Endothelial cell of umbilical vein (primary cell): ENCODE measurements at regions not wholly inside any gene's neighbourhood (a gene's known extent, or its start where the extent isn't known, plus 50 kb on each side); places are given as distances from the start of the nearest gene placed in this dataset.

Source experiments
- BruUV-seq: library from RNA; stranded (reverse); fragments of 400-500 nt; replicated peaks from 2 replicates; lab custom pipeline; 2021; lab: Mats Ljungman, UMichigan
- CTCF ChIA-PET: fragments of 300-600, 350-600 bp; sonication (Branson Sonifier 250); formaldehyde crosslinking; loops from one replicate; lab custom pipeline; 2021; ENCODE audit warnings: antibody characterized with exemption, inconsistent platforms; lab: Charles Lee
- POLR2A ChIA-PET: fragments of 300-600, 350-600 bp; sonication (Branson Sonifier 250); formaldehyde crosslinking; loops from one replicate; lab custom pipeline; 2021; ENCODE audit warnings: antibody characterized with exemption, inconsistent platforms; lab: Charles Lee
- DNase-seq: peaks from one replicate; pipeline ENCODE4 v3.0.0-alpha.2; 2011; ENCODE audit warnings: low read depth, low spot score
- FAIRE-seq: peaks from 2 replicates; lab custom pipeline; 2011; peaks lifted over from hg19 to GRCh38; lab: Jason Lieb, UNC
- H2AFZ ChIP-seq: 2 replicates; pipeline ENCODE4 v1.6.0; 2012; ENCODE audit warnings: low read depth, low read length, control low read depth, inconsistent platforms
- H3K27ac ChIP-seq: 2 replicates; pipeline ENCODE4 v1.5.1; 2011; ENCODE audit warnings: low read depth, mild to moderate bottlenecking, control low read depth, low read length, moderate library complexity; ENCODE audit not compliant: insufficient read depth
- H3K27me3 ChIP-seq, 2 experiments: 2 replicates each; pipeline versions ENCODE4 v1.6.0 to v1.6.1; 2011; ENCODE audit warnings: low read length in 2 of 2, mixed read lengths in 1 of 2; ENCODE audit not compliant: control insufficient read depth in 2 of 2, insufficient read depth in 2 of 2
- H3K36me3 ChIP-seq, 2 experiments: 2 replicates in 1 of 2; 3 replicates in 1 of 2; pipeline ENCODE4 v1.5.1; 2011; ENCODE audit warnings: low read length in 2 of 2, mild to moderate bottlenecking in 1 of 2, moderate library complexity in 1 of 2; ENCODE audit not compliant: control insufficient read depth in 2 of 2, insufficient read depth in 2 of 2; ENCODE audit errors: extremely low read depth in 1 of 2
- H3K4me1 ChIP-seq: 3 replicates; pipeline ENCODE4 v1.5.1; 2011; ENCODE audit warnings: mild to moderate bottlenecking, low read length; ENCODE audit not compliant: control insufficient read depth, insufficient read depth; ENCODE audit errors: extremely low read depth
- H3K4me2 ChIP-seq: 2 replicates; pipeline ENCODE4 v1.6.1; 2011; ENCODE audit warnings: low read length, control low read depth, mixed read lengths; ENCODE audit not compliant: insufficient read depth
- H3K4me3 ChIP-seq, 3 experiments: fragments of 200-600 bp in 1 of 3; sonication (generic), shearing (Covaris generic) in 1 of 3; replicated peaks in 1 of 3; 2 replicates each; pipeline ENCODE4 v1.5.1; 2011 to 2016; ENCODE audit warnings: control low read depth in 3 of 3, low read length in 3 of 3, mild to moderate bottlenecking in 2 of 3, inconsistent platforms in 1 of 3, low read depth in 1 of 3, moderate library complexity in 1 of 3; ENCODE audit not compliant: insufficient read depth in 1 of 3
- H3K79me2 ChIP-seq: 2 replicates; pipeline ENCODE4 v1.6.0; 2012; ENCODE audit warnings: low read length, inconsistent platforms; ENCODE audit not compliant: control insufficient read depth, insufficient read depth
- H3K9ac ChIP-seq: replicated peaks from 2 replicates; pipeline ENCODE3; 2011; ENCODE audit warnings: low read length, control low read depth; ENCODE audit not compliant: insufficient read depth; ENCODE audit errors: extremely low read depth
- H3K9me1 ChIP-seq: replicated peaks from 3 replicates; pipeline ENCODE4 v1.6.0; 2011; ENCODE audit warnings: mild to moderate bottlenecking, low read length; ENCODE audit not compliant: control insufficient read depth, insufficient read depth; ENCODE audit errors: extremely low read depth
- H3K9me3 ChIP-seq: replicated peaks from 2 replicates; pipeline ENCODE4 v1.5.1; 2012; ENCODE audit warnings: low read length, inconsistent platforms; ENCODE audit not compliant: control insufficient read depth, insufficient read depth
- H4K20me1 ChIP-seq: replicated peaks from 2 replicates; pipeline ENCODE3; 2011; ENCODE audit warnings: mild to moderate bottlenecking, low read length; ENCODE audit not compliant: control insufficient read depth, insufficient read depth; ENCODE audit errors: extremely low read depth
- CTCF ChIP-seq, 2 donors: IDR thresholded peaks; 1 replicate in 1 of 2; 2 replicates in 1 of 2; pipeline ENCODE4 v1.5.1; 2011; ENCODE audit warnings: low read length in 2 of 2, mild to moderate bottlenecking in 2 of 2, moderate library complexity in 2 of 2, control low read depth in 1 of 2, inconsistent platforms in 1 of 2, low read depth in 1 of 2; ENCODE audit not compliant: insufficient read depth in 1 of 2; ENCODE audit errors: extremely low read depth in 1 of 2
- EZH2 ChIP-seq: IDR thresholded peaks from 2 replicates; pipeline ENCODE4 v1.6.1; 2012; ENCODE audit warnings: borderline replicate concordance, low read depth, mild to moderate bottlenecking, moderate library complexity, low read length, inconsistent platforms; ENCODE audit not compliant: severe bottlenecking
- FOS ChIP-seq: IDR thresholded peaks from 2 replicates; pipeline ENCODE4 v1.6.1; 2011; ENCODE audit warnings: mild to moderate bottlenecking, low read length, moderate library complexity, borderline replicate concordance; ENCODE audit not compliant: insufficient read depth
- GATA2 ChIP-seq: IDR thresholded peaks from 2 replicates; pipeline ENCODE4 v1.7.0; 2011; ENCODE audit warnings: low read depth, mild to moderate bottlenecking, moderate library complexity, mixed read lengths, low read length; ENCODE audit not compliant: insufficient read length, insufficient read depth
- JUN ChIP-seq: IDR thresholded peaks from 2 replicates; pipeline ENCODE4 v1.6.1; 2011; ENCODE audit warnings: borderline replicate concordance, low read depth; ENCODE audit not compliant: insufficient read length, insufficient read depth
- MYC ChIP-seq: IDR thresholded peaks from one replicate; pipeline ENCODE4 v1.6.1; 2011; ENCODE audit warnings: mild to moderate bottlenecking, low read depth, low read length
- POLR2A ChIP-seq: IDR thresholded peaks from 2 replicates; pipeline ENCODE4 v1.6.1; 2012; ENCODE audit warnings: low read depth, mild to moderate bottlenecking, control low read depth, low read length
- POLR2AphosphoS5 ChIP-seq: IDR thresholded peaks from 2 replicates; pipeline ENCODE4 v1.6.1; 2012; ENCODE audit warnings: low read depth, mild to moderate bottlenecking, control low read depth, low read length, moderate library complexity; ENCODE audit not compliant: insufficient read depth
- dilution Hi-C: fragments of 300-500 bp; cut with MboI; formaldehyde crosslinking; loops from one replicate; pipeline ENCODE4 v1.15.0; 2019; ENCODE audit warnings: low sequenced_read_pairs; ENCODE audit not compliant: extremely low pct_ligation_motif_present
- intact Hi-C: fragments of 100-400 bp; cut with micrococcal nuclease; formaldehyde crosslinking; loops from one replicate; pipeline ENCODE4 v1.10.0; 2022
- TF ChIP-seq, protein P1 (sequence below): IDR thresholded peaks from 2 replicates; pipeline ENCODE4 v1.6.1; 2011; ENCODE audit not compliant: insufficient read depth, insufficient read length

DNA sequence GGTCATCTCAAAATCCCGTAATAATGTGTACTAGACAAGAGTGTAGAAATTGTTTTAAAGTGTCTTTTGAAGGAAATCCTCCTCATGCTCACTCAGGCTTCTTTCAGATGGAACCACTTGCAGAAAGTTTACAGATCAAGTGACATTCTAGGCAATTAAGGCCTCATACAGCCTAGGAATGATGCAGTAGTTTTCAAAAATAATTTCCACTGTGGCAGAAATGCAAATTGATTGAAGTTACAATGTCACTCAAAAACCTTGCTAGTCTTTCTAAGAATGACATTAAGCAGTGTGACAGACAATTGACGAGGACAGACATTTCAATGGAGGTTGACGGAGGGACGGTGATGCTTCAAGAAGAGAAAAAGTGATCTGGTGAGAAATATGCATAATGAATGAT lies 53.5 kb upstream of the CDH8 start:
- ChIA-PET POLR2A (no interaction called here), CTCF (no interaction called here)
- Histone ChIP-seq H3K27me3 (no peaks in the 10 kb centered on the region), H3K79me2 (no peaks in the 10 kb centered on the region), H3K4me3 (no peak overlapping the region), H3K9me3 (no peaks in the 10 kb centered on the region), H3K9ac (no peak overlapping the region), H3K36me3 (no peaks in the 10 kb centered on the region), H4K20me1 (no peaks in the 10 kb centered on the region), H3K4me1 (no peaks in the 10 kb centered on the region), H3K27ac (no peak overlapping the region), H3K4me2 (no peak overlapping the region), H3K9me1 (no peaks in the 10 kb centered on the region), H2AFZ (no peak overlapping the region)
- DNase-seq (no peak), FAIRE-seq (no peak)
- no peak for TF ChIP-seq CTCF (IDR thresholded peaks at IDR 0.05; ENCODE audit: extremely low read depth in 1 of 2, insufficient read depth in 1 of 2, low read depth in 1 of 2, low read length in 2 of 2)
- TF ChIP-seq MYC: no peak
- no peak for TF ChIP-seq EZH2
- no peak for TF ChIP-seq POLR2AphosphoS5
- no peak for TF ChIP-seq FOS
- TF ChIP-seq JUN: no peak
- no peak for TF ChIP-seq POLR2A
- TF ChIP-seq, protein P1, sequence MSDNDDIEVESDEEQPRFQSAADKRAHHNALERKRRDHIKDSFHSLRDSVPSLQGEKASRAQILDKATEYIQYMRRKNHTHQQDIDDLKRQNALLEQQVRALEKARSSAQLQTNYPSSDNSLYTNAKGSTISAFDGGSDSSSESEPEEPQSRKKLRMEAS: no peak
- TF ChIP-seq GATA2: no peak
- dilution Hi-C loops (no loop called here), intact Hi-C loops (no loop called here)
- BruUV-seq: no TSS peak
